ENCODE measurements at regions not wholly inside any gene's neighbourhood (a gene's known extent, or its start where the extent isn't known, plus 50 kb on each side); places are given as distances from the start of the nearest gene placed in this dataset.

DNA sequence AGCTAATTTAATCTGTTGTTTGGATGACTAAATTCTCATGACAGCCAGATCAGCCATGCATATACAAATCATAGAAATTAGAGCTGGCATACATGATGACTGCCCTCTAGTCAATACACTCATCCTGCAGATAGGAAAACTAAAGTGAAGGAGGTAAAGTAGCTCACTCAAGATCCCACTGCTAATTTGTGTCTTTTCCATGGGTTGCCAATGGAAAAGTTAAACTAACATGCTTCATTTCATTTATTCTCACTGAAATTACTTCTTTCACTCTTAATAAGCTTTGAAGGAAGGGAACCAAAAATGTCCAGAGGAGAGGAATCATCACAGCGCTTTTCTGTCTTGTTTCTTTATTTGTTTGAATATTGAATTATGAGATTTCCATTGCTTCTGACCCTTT is 308.2 kb downstream of the GJA1 start:
- TF ChIP-seq, protein P1, sequence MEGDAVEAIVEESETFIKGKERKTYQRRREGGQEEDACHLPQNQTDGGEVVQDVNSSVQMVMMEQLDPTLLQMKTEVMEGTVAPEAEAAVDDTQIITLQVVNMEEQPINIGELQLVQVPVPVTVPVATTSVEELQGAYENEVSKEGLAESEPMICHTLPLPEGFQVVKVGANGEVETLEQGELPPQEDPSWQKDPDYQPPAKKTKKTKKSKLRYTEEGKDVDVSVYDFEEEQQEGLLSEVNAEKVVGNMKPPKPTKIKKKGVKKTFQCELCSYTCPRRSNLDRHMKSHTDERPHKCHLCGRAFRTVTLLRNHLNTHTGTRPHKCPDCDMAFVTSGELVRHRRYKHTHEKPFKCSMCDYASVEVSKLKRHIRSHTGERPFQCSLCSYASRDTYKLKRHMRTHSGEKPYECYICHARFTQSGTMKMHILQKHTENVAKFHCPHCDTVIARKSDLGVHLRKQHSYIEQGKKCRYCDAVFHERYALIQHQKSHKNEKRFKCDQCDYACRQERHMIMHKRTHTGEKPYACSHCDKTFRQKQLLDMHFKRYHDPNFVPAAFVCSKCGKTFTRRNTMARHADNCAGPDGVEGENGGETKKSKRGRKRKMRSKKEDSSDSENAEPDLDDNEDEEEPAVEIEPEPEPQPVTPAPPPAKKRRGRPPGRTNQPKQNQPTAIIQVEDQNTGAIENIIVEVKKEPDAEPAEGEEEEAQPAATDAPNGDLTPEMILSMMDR (IDR thresholded peaks at IDR 0.05): no peak
- no peak for TF ChIP-seq POLR2A (IDR thresholded peaks at IDR 0.05; ENCODE audit: low read depth)
